ENCODE measurements at regions not wholly inside any gene's neighbourhood (a gene's known extent, or its start where the extent isn't known, plus 50 kb on each side); places are given as distances from the start of the nearest gene placed in this dataset.
"Not testable (repeated sequence)": the region's sequence is repeated elsewhere in the genome, so short reads cannot be mapped to it uniquely, and the experiment has no call there.

- H3K9me3 Mint-ChIP-seq (ENCODE audit: unreplicated experiment) = no peaks in the 10 kb centered on the region
These were observed 111.3 kb downstream of the MAGEE1 start for GRCh38 chrX:76538860-76539259.

GRCh38 chrX:76543381-76543780 lies 115.9 kb downstream of the MAGEE1 start:
- CTCF ChIA-PET = not testable (repeated sequence)

More at GRCh38 chrX:76538860-76539259, 111.3 kb downstream of the MAGEE1 start:
- ChIA-PET POLR2A (no interaction called here), CTCF (no interaction called here)
- H3K9me3 ChIP-seq = no peaks in the 10 kb centered on the region
- no peak for TF ChIP-seq CTCF (IDR thresholded peaks at IDR 0.05; ENCODE audit: insufficient read depth in 1 of 2, low read depth in 1 of 2, low read length in 1 of 2, severe bottlenecking in 1 of 2, unreplicated experiment in 1 of 2)
- H3K27me3 Mint-ChIP-seq (ENCODE audit: insufficient read depth, unreplicated experiment) = no peaks in the 10 kb centered on the region
- no peak overlapping the region for H3K4me3 ChIP-seq (ENCODE audit: low read depth, low read length)
- H3K4me1 Mint-ChIP-seq (ENCODE audit: low read depth, unreplicated experiment) = no peaks in the 10 kb centered on the region
- no TSS peak for BruUV-seq (replicated peaks)
- no peak overlapping the region for H3K4me3 Mint-ChIP-seq (ENCODE audit: unreplicated experiment)
- no peaks in the 10 kb centered on the region for H3K4me1 ChIP-seq
- no peak for DNase-seq
- no peaks in the 10 kb centered on the region for H3K36me3 Mint-ChIP-seq (ENCODE audit: insufficient read depth, unreplicated experiment)
- intact Hi-C loops (cut with micrococcal nuclease; ENCODE audit: unreplicated experiment) = no loop called here
- no peaks in the 10 kb centered on the region for H3K36me3 ChIP-seq (ENCODE audit: control insufficient read depth, insufficient read depth, low read length)
- no peaks in the 10 kb centered on the region for H3K27me3 ChIP-seq (replicated peaks; ENCODE audit: control insufficient read depth, insufficient read depth, low read length)
- H3K27ac Mint-ChIP-seq (ENCODE audit: unreplicated experiment) = no peak overlapping the region

GRCh38 chrX:76550016-76550415 lies 122.5 kb downstream of the MAGEE1 start:
- intact Hi-C loops (cut with micrococcal nuclease; ENCODE audit: unreplicated experiment) = no loop called here
- Histone ChIP-seq H3K36me3 (ENCODE audit: control insufficient read depth, insufficient read depth, low read length) (no peaks in the 10 kb centered on the region), H3K27me3 (replicated peaks; ENCODE audit: control insufficient read depth, insufficient read depth, low read length) (no peaks in the 10 kb centered on the region), H3K4me3 (ENCODE audit: low read depth, low read length) (no peak overlapping the region), H3K4me1 (no peaks in the 10 kb centered on the region), H3K9me3 (no peaks in the 10 kb centered on the region)
- Mint-ChIP-seq H3K4me1 (ENCODE audit: low read depth, unreplicated experiment) (no peaks in the 10 kb centered on the region), H3K4me3 (ENCODE audit: unreplicated experiment) (no peak overlapping the region), H3K27me3 (ENCODE audit: insufficient read depth, unreplicated experiment) (no peaks in the 10 kb centered on the region), H3K36me3 (ENCODE audit: insufficient read depth, unreplicated experiment) (no peaks in the 10 kb centered on the region), H3K9me3 (ENCODE audit: unreplicated experiment) (no peaks in the 10 kb centered on the region), H3K27ac (ENCODE audit: unreplicated experiment) (no peak overlapping the region)
- TF ChIP-seq CTCF (IDR thresholded peaks at IDR 0.05; ENCODE audit: insufficient read depth in 1 of 2, low read depth in 1 of 2, low read length in 1 of 2, severe bottlenecking in 1 of 2, unreplicated experiment in 1 of 2) = no peak
- CTCF ChIA-PET = no interaction called here
- POLR2A ChIA-PET = no interaction called here
- BruUV-seq (replicated peaks) = no TSS peak
- no peak for DNase-seq

More at GRCh38 chrX:76543381-76543780, 115.9 kb downstream of the MAGEE1 start:
- intact Hi-C loops (cut with micrococcal nuclease; ENCODE audit: unreplicated experiment); H3K4me3 ChIP-seq (ENCODE audit: low read depth, low read length); H3K9me3 ChIP-seq; H3K4me3 Mint-ChIP-seq (ENCODE audit: unreplicated experiment); POLR2A ChIA-PET; H3K4me1 Mint-ChIP-seq (ENCODE audit: low read depth, unreplicated experiment); DNase-seq; H3K36me3 ChIP-seq (ENCODE audit: control insufficient read depth, insufficient read depth, low read length); BruUV-seq (replicated peaks); H3K27me3 ChIP-seq (replicated peaks; ENCODE audit: control insufficient read depth, insufficient read depth, low read length); H3K4me1 ChIP-seq; H3K36me3 Mint-ChIP-seq (ENCODE audit: insufficient read depth, unreplicated experiment); H3K9me3 Mint-ChIP-seq (ENCODE audit: unreplicated experiment); H3K27me3 Mint-ChIP-seq (ENCODE audit: insufficient read depth, unreplicated experiment); H3K27ac Mint-ChIP-seq (ENCODE audit: unreplicated experiment): not testable (repeated sequence)

GRCh38 chrX:76555269-76555668 lies 127.8 kb downstream of the MAGEE1 start:
- no peaks in the 10 kb centered on the region for H3K27me3 Mint-ChIP-seq (ENCODE audit: insufficient read depth, unreplicated experiment)
- no peak overlapping the region for H3K27ac Mint-ChIP-seq (ENCODE audit: unreplicated experiment)
- ChIA-PET CTCF (no interaction called here), POLR2A (no interaction called here)
- TF ChIP-seq CTCF (IDR thresholded peaks at IDR 0.05; ENCODE audit: insufficient read depth in 1 of 2, low read depth in 1 of 2, low read length in 1 of 2, severe bottlenecking in 1 of 2, unreplicated experiment in 1 of 2) = no peak
- BruUV-seq (replicated peaks) = no TSS peak
- no peaks in the 10 kb centered on the region for H3K36me3 Mint-ChIP-seq (ENCODE audit: insufficient read depth, unreplicated experiment)
- H3K4me3 Mint-ChIP-seq (ENCODE audit: unreplicated experiment) = no peak overlapping the region
- no peak overlapping the region for H3K4me3 ChIP-seq (ENCODE audit: low read depth, low read length)
- H3K4me1 Mint-ChIP-seq (ENCODE audit: low read depth, unreplicated experiment) = no peaks in the 10 kb centered on the region
- no peaks in the 10 kb centered on the region for H3K9me3 ChIP-seq
- intact Hi-C loops (cut with micrococcal nuclease; ENCODE audit: unreplicated experiment) = loop anchor here (5.0 kb wide), 1 partner anchor 1467 kb away; no protein-coding TSS in a partner anchor
- H3K27me3 ChIP-seq (replicated peaks; ENCODE audit: control insufficient read depth, insufficient read depth, low read length) = no peaks in the 10 kb centered on the region
- DNase-seq = no peak
- H3K36me3 ChIP-seq (ENCODE audit: control insufficient read depth, insufficient read depth, low read length) = no peaks in the 10 kb centered on the region
- H3K4me1 ChIP-seq = no peaks in the 10 kb centered on the region
- H3K9me3 Mint-ChIP-seq (ENCODE audit: unreplicated experiment) = no peaks in the 10 kb centered on the region

Data from Caco-2 (cell line).